Activated naive CD8-positive, alpha-beta T cell treated with anti-CD3 and anti-CD28 coated beads, Interleukin-2, amount 10 ng/mL, durations not matched to agents 7 days and 5 days (primary cell): ENCODE measurements at regions not wholly inside any gene's neighbourhood (a gene's known extent, or its start where the extent isn't known, plus 50 kb on each side); places are given as distances from the start of the nearest gene placed in this dataset.

Source experiments
- ATAC-seq: fragments of 150-1000 bp; cut with Tn5 transposase; one replicate; pipeline ENCODE4 v1.10.0; 2021; ENCODE audit warnings: low read depth, moderate library complexity
- POLR2A ChIA-PET: fragments of 350-600 bp; sonication (Branson Sonifier 250); formaldehyde crosslinking; loops from one replicate; lab custom pipeline; 2021; ENCODE audit warnings: antibody characterized with exemption; lab: Charles Lee
- DNase-seq: peaks from one replicate; pipeline ENCODE4 v3.0.0; 2021
- H3K27ac Mint-ChIP-seq: one replicate; pipeline ENCODE4 v1.8.0; 2022; ENCODE audit warnings: mild to moderate bottlenecking, mixed read lengths
- H3K27me3 Mint-ChIP-seq: one replicate; pipeline ENCODE4 v1.8.0; 2022; ENCODE audit warnings: mild to moderate bottlenecking, moderate library complexity, mixed read lengths
- H3K36me3 Mint-ChIP-seq: one replicate; pipeline ENCODE4 v1.8.0; 2021; ENCODE audit warnings: mild to moderate bottlenecking, mixed read lengths
- H3K4me1 Mint-ChIP-seq: one replicate; pipeline ENCODE4 v1.8.0; 2021; ENCODE audit warnings: mixed read lengths
- H3K4me3 Mint-ChIP-seq: one replicate; pipeline ENCODE4 v1.8.0; 2022; ENCODE audit warnings: mild to moderate bottlenecking, moderate library complexity, mixed read lengths
- H3K9me3 Mint-ChIP-seq: one replicate; pipeline ENCODE4 v1.8.0; 2021; ENCODE audit warnings: mixed read lengths

GRCh38 chr20:20897922-20898321 lies 185.5 kb upstream of the RALGAPA2 start:
- ATAC-seq (no peak), DNase-seq (no peak)
- H3K27me3 Mint-ChIP-seq = peaks cover 15% of the 10 kb centered on the region
- no peak overlapping the region for H3K4me3 Mint-ChIP-seq
- no peaks in the 10 kb centered on the region for H3K4me1 Mint-ChIP-seq
- H3K9me3 Mint-ChIP-seq = no peaks in the 10 kb centered on the region
- H3K36me3 Mint-ChIP-seq = no peaks in the 10 kb centered on the region
- POLR2A ChIA-PET = no interaction called here
- no peak overlapping the region for H3K27ac Mint-ChIP-seq

GRCh38 chr20:20897145-20897544 lies 184.7 kb upstream of the RALGAPA2 start:
- H3K36me3 Mint-ChIP-seq = no peaks in the 10 kb centered on the region
- POLR2A ChIA-PET = no interaction called here
- H3K27me3 Mint-ChIP-seq = peaks cover 15% of the 10 kb centered on the region
- ATAC-seq (no peak), DNase-seq (no peak)
- no peak overlapping the region for H3K27ac Mint-ChIP-seq
- H3K9me3 Mint-ChIP-seq = no peaks in the 10 kb centered on the region
- H3K4me1 Mint-ChIP-seq = no peaks in the 10 kb centered on the region
- H3K4me3 Mint-ChIP-seq = no peak overlapping the region

GRCh38 chr20:20896606-20897005 lies 184.2 kb upstream of the RALGAPA2 start:
- H3K9me3 Mint-ChIP-seq = no peaks in the 10 kb centered on the region
- no peak overlapping the region for H3K4me3 Mint-ChIP-seq
- ATAC-seq = no peak
- H3K27me3 Mint-ChIP-seq = peaks cover 15% of the 10 kb centered on the region
- H3K4me1 Mint-ChIP-seq = no peaks in the 10 kb centered on the region
- DNase-seq = no peak
- H3K27ac Mint-ChIP-seq = no peak overlapping the region
- H3K36me3 Mint-ChIP-seq = no peaks in the 10 kb centered on the region
- POLR2A ChIA-PET = no interaction called here

GRCh38 chr20:20895537-20895936 lies 183.1 kb upstream of the RALGAPA2 start:
- Mint-ChIP-seq H3K27me3 (peaks cover 15% of the 10 kb centered on the region), H3K4me1 (no peaks in the 10 kb centered on the region), H3K27ac (no peak overlapping the region), H3K9me3 (no peaks in the 10 kb centered on the region), H3K36me3 (no peaks in the 10 kb centered on the region), H3K4me3 (no peak overlapping the region)
- POLR2A ChIA-PET = no interaction called here
- DNase-seq = no peak
- ATAC-seq = no peak

GRCh38 chr20:20894753-20895152 lies 182.3 kb upstream of the RALGAPA2 start:
- Mint-ChIP-seq H3K9me3 (no peaks in the 10 kb centered on the region), H3K27ac (no peak overlapping the region), H3K36me3 (no peaks in the 10 kb centered on the region), H3K4me3 (no peak overlapping the region), H3K4me1 (no peaks in the 10 kb centered on the region), H3K27me3 (peaks cover 15% of the 10 kb centered on the region)
- no peak for DNase-seq
- POLR2A ChIA-PET = no interaction called here
- ATAC-seq = no peak

- ATAC-seq (no peak), DNase-seq (no peak)
- Mint-ChIP-seq H3K4me3 (no peak overlapping the region), H3K36me3 (no peaks in the 10 kb centered on the region), H3K27me3 (peaks cover 14% of the 10 kb centered on the region), H3K9me3 (no peaks in the 10 kb centered on the region), H3K4me1 (no peaks in the 10 kb centered on the region), H3K27ac (no peak overlapping the region)
- POLR2A ChIA-PET = no interaction called here
Observed at GRCh38 chr20:20894280-20894679, 181.8 kb upstream of the RALGAPA2 start.

GRCh38 chr20:20892328-20892727 lies 179.9 kb upstream of the RALGAPA2 start:
- Mint-ChIP-seq H3K4me3 (no peak overlapping the region), H3K27me3 (peaks cover 10% of the 10 kb centered on the region), H3K4me1 (no peaks in the 10 kb centered on the region), H3K27ac (no peak overlapping the region), H3K36me3 (no peaks in the 10 kb centered on the region), H3K9me3 (no peaks in the 10 kb centered on the region)
- ATAC-seq (no peak), DNase-seq (no peak)
- POLR2A ChIA-PET = no interaction called here

- H3K9me3 Mint-ChIP-seq = no peaks in the 10 kb centered on the region
- DNase-seq = no peak
- H3K27me3 Mint-ChIP-seq = peaks cover 3% of the 10 kb centered on the region
- no peaks in the 10 kb centered on the region for H3K4me1 Mint-ChIP-seq
- no peak for ATAC-seq
- no peak overlapping the region for H3K4me3 Mint-ChIP-seq
- H3K27ac Mint-ChIP-seq = no peak overlapping the region
- POLR2A ChIA-PET = no interaction called here
- H3K36me3 Mint-ChIP-seq = no peaks in the 10 kb centered on the region
Observed at GRCh38 chr20:20890751-20891150, 178.3 kb upstream of the RALGAPA2 start.

- POLR2A ChIA-PET = no interaction called here
- ATAC-seq = no peak
- Mint-ChIP-seq H3K4me1 (no peaks in the 10 kb centered on the region), H3K27ac (no peak overlapping the region), H3K4me3 (no peak overlapping the region), H3K9me3 (no peaks in the 10 kb centered on the region), H3K27me3 (peaks cover 4% of the 10 kb centered on the region), H3K36me3 (no peaks in the 10 kb centered on the region)
- no peak for DNase-seq
Observed at GRCh38 chr20:20888936-20889335, 176.5 kb upstream of the RALGAPA2 start.

GRCh38 chr20:20888266-20888656 lies 175.8 kb upstream of the RALGAPA2 start:
- Mint-ChIP-seq H3K27me3 (peaks cover 4% of the 10 kb centered on the region), H3K4me1 (no peaks in the 10 kb centered on the region), H3K36me3 (no peaks in the 10 kb centered on the region), H3K4me3 (no peak overlapping the region), H3K9me3 (no peaks in the 10 kb centered on the region), H3K27ac (no peak overlapping the region)
- DNase-seq (no peak), ATAC-seq (no peak)
- POLR2A ChIA-PET = no interaction called here

- Mint-ChIP-seq H3K4me3 (no peak overlapping the region), H3K36me3 (no peaks in the 10 kb centered on the region), H3K27ac (no peak overlapping the region), H3K4me1 (no peaks in the 10 kb centered on the region), H3K9me3 (no peaks in the 10 kb centered on the region), H3K27me3 (peaks cover 6% of the 10 kb centered on the region)
- POLR2A ChIA-PET = no interaction called here
- ATAC-seq (no peak), DNase-seq (no peak)
Observed at GRCh38 chr20:20887593-20888265, 175.3 kb upstream of the RALGAPA2 start.

GRCh38 chr20:20881808-20882207 lies 169.4 kb upstream of the RALGAPA2 start:
- Mint-ChIP-seq H3K27ac (no peak overlapping the region), H3K27me3 (peaks cover 8% of the 10 kb centered on the region), H3K36me3 (no peaks in the 10 kb centered on the region), H3K4me1 (no peaks in the 10 kb centered on the region), H3K9me3 (no peaks in the 10 kb centered on the region), H3K4me3 (no peak overlapping the region)
- ATAC-seq = no peak
- POLR2A ChIA-PET = no interaction called here
- no peak for DNase-seq

GRCh38 chr20:20877079-20877478 lies 164.6 kb upstream of the RALGAPA2 start:
- Mint-ChIP-seq H3K4me1 (no peaks in the 10 kb centered on the region), H3K36me3 (no peaks in the 10 kb centered on the region), H3K27ac (no peak overlapping the region), H3K9me3 (no peaks in the 10 kb centered on the region), H3K4me3 (no peak overlapping the region), H3K27me3 (peaks cover 16% of the 10 kb centered on the region)
- DNase-seq (no peak), ATAC-seq (no peak)
- POLR2A ChIA-PET = no interaction called here

GRCh38 chr20:20875716-20876115 lies 163.3 kb upstream of the RALGAPA2 start:
- Mint-ChIP-seq H3K27ac (no peak overlapping the region), H3K27me3 (peaks cover 21% of the 10 kb centered on the region), H3K9me3 (no peaks in the 10 kb centered on the region), H3K4me3 (no peak overlapping the region), H3K4me1 (no peaks in the 10 kb centered on the region), H3K36me3 (no peaks in the 10 kb centered on the region)
- DNase-seq (no peak), ATAC-seq (no peak)
- POLR2A ChIA-PET = no interaction called here

- H3K27me3 Mint-ChIP-seq = peaks cover 22% of the 10 kb centered on the region
- no peaks in the 10 kb centered on the region for H3K4me1 Mint-ChIP-seq
- H3K27ac Mint-ChIP-seq = no peak overlapping the region
- POLR2A ChIA-PET = no interaction called here
- H3K9me3 Mint-ChIP-seq = no peaks in the 10 kb centered on the region
- no peak overlapping the region for H3K4me3 Mint-ChIP-seq
- no peaks in the 10 kb centered on the region for H3K36me3 Mint-ChIP-seq
- DNase-seq (no peak), ATAC-seq (no peak)
Observed at GRCh38 chr20:20872428-20872827, 160.0 kb upstream of the RALGAPA2 start.
